ENCODE measurements at regions not wholly inside any gene's neighbourhood (a gene's known extent, or its start where the extent isn't known, plus 50 kb on each side); places are given as distances from the start of the nearest gene placed in this dataset.
"Not testable (repeated sequence)": the region's sequence is repeated elsewhere in the genome, so short reads cannot be mapped to it uniquely, and the experiment has no call there.

DNA sequence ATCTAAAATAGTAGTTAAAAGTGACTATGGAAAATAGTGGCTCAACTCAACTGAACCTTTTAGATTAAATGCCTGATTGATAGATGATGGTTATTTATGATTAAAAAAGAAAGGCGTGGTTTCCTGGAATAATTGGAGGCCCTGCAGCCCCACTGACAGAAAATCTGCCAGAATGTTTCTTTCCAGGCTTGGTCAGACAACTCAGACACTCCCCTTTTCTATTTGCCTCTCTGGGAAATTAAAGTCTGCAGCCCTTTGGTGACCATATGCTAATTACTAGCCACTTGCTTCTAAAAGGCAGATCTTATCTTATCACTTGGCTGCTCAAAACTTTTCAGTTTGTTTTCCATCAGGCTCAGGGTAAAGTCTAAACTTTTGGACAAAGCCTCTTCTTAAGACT lies 506.0 kb downstream of the TMEM114 start:
- in situ Hi-C loops (cut with HindIII; ENCODE audit: low sequenced_read_pairs), result no loop called here

DNA sequence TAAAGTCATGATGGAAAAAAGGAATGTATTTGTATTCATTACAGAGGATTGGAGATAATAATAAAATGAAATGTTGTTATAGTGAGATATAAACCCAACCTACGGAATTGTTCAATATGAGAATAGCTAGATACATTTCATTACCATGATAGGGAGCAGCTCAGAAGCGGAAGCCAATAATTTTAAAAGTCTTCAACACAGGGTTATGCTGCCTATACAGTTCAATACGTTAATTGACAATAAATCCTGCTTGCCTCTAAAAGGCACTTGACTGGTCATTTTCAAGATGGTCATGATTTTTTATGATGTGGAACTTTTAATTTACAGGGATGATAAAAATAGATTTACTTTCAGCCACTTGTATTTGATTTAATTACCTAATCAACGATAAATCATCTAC lies 506.8 kb downstream of the TMEM114 start:
- in situ Hi-C loops (cut with HindIII; ENCODE audit: low sequenced_read_pairs), result no loop called here

DNA sequence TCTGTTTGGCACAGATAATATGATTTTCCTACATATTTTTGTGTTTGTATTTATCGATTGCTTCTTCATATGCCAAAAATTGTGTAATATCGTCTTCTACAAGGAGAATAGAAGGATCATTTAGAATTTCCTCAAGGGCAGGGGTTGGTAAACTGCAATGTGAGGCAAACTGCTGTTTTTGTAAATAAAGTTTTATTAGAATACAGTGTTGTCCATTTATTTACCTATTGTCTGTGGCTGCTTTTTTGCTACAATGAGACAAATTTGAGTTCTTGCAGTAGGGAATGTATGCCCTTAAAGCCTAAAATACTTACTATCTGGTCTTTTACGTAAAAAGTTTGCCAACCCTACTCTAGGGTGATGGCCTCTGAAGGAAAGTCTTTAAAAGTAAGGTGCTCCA lies 509.5 kb downstream of the TMEM114 start:
- in situ Hi-C loops (cut with HindIII; ENCODE audit: low sequenced_read_pairs), result no loop called here

DNA sequence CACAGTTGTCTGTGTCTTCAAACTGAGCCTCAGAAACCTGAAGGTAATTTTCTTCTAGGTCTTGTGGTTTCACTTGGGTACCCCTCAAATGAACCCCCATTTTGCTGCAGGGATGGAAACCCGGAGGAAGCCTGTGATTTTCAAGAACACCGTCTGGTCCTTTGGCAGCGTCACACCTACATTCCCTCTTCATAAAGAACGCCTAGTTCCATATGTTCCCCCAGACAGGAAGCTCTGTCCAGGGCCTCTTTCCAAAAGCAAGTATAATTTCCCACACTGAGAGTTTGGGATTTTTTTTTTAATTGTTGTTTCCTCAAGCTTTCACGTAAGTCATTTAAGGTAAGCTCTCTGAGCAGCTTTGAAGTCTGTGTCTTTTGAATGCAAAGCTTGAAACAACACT lies 515.0 kb downstream of the TMEM114 start:
- in situ Hi-C loops (cut with HindIII; ENCODE audit: low sequenced_read_pairs), result no loop called here

DNA sequence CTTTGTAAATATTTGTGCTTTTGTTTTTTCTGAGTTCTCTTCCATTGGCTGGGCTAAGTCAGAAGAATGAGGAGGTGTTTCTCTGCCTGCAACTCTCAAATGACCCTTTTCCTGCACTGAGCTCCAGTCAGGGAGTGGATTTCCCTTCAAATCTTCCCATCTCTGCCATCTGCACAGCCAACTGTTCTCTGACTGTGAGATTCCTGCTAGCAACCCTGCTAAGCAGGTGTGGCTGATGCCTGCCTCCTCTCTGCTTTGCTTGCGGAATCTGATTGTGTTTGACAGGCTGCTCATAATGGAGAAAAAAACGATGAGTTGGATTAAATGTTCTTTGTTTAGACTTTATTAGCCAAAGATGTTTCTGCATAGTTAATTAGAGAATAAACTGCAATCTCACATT lies 519.8 kb downstream of the TMEM114 start:
- in situ Hi-C loops (cut with HindIII; ENCODE audit: low sequenced_read_pairs), result no loop called here

DNA sequence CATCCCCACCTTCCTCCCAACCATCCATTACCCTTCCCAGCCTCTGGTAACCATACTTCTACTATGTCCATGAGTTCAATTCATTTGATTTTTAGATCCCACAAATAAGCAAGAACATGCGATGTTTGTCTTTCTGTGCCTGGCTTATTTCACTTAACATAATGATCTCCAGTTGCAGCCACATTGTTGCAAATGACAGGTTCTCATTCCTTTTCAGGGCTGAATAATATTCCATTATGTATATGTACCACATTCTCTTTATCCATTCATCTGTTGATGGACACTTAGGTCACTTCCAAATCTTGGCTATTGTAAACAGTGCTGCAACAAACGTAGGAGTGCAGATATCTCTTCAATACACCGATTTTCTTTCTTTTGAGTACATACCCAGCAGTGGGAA lies 522.1 kb downstream of the TMEM114 start:
- in situ Hi-C loops (cut with HindIII; ENCODE audit: low sequenced_read_pairs), result not testable (repeated sequence)

DNA sequence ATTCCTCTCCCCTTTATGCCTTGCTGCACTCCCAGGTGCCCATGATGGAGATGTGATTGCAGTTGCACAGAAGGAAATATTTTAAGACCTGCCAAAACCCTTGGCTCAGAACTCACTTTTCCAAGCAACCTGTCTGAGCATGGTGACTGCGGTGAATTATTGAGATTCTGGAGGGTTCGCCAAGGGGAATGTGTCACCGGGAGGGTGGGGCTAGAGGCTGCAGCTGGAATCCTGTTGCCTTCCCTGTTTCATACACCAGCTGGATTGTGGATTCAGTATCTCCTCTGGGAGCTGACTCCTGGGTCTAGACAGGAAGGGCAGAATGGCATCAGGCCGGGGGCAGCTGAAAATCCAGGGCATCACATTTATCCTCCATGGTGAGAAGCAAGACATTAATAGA lies 527.2 kb downstream of the TMEM114 start:
- in situ Hi-C loops (cut with HindIII; ENCODE audit: low sequenced_read_pairs), result no loop called here

DNA sequence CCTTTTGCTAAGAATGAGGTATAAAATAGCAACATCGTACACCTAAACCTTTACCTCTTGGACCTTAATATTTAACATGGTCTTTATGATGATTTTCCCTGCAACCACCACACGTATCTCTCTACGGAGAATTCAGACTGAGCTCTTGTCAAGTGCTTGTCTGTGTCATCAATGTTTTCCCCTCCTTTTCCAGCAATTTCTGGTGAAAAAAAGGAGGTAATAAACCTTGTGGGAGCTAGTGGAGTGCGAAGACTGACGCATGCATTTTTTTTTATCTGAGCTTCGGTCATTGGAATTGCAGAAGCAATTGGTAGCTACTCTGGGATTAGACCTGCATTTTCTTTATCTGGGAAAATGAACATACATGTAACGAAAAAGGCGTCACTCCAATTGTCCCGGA lies 527.6 kb downstream of the TMEM114 start:
- in situ Hi-C loops (cut with HindIII; ENCODE audit: low sequenced_read_pairs), result no loop called here

DNA sequence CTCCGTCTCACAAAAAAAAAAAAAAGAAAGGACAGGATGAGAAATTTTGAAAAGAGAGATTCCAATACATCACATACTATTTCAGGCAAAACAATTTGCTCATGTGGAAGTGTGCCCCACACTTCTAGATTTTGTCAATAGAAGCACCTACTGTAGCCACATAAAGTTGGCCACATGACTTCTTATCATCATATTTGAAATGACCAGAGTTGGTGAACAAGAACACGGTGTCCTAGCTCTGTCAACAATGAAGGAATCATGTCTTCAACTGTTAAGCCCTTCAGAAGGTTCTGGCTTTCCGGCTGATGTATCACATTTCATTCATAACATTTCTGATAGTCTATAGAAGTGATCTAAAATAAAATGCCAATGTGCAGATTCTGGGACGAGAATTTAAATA lies 534.5 kb downstream of the TMEM114 start:
- in situ Hi-C loops (cut with HindIII; ENCODE audit: low sequenced_read_pairs), result no loop called here

DNA sequence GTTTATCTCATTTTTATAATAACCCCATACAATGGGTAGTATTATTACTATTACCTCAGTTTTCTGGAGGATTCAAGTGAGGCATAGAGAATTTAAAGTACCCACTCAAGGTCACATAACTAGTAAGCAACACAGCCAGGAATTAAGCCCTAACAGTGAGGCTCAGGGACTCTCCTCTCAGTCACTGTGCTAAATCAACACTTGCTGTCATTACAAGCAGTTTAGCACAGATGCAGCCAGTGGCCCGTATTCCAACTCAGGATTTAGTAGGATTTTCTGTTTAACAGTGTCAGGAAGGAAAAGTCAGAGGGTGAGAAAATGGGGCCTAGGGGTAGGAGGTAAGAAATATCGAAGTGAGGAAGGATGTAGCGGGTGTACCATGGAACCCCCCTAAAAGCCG lies 536.9 kb downstream of the TMEM114 start:
- in situ Hi-C loops (cut with HindIII; ENCODE audit: low sequenced_read_pairs), result no loop called here

DNA sequence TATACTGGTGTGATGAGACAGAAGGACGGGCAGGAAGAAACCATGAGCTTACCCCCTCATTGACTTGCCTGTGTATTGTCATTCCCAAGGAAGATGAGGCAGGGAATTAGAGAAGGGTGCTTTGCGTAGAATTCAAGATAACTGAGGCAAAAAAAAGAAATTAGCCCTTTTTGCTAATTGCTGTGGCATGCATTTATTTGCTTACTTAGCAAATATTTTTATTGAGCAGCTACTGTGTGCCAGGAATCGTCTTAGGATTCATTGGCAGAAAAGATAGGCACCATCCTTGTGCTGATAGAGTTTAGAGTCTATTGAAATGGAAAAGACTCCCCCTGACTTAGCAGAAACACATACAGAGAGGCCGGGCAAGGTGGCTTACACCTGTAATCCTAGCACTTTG lies 541.9 kb downstream of the TMEM114 start:
- in situ Hi-C loops (cut with HindIII; ENCODE audit: low sequenced_read_pairs), result no loop called here

DNA sequence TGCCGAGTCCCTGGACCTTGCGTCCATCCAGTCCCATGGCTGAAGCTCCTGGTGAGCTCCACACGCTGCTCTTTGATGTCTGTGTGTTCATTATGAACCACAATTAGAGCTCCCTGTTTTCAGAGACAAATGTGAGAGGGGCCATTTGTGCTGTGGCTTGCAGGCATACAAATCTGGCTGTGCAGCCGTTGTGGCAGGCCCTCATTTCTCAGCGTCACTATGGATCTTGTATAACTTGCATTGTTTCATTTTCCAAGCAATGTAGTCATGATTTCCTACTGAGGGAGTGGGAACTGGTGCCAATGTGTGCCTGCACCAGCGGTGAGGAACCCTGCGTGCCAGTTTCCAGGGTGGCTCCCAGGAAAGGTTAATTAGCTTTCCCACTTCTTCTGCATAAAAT lies 542.6 kb downstream of the TMEM114 start:
- in situ Hi-C loops (cut with HindIII; ENCODE audit: low sequenced_read_pairs), result no loop called here

DNA sequence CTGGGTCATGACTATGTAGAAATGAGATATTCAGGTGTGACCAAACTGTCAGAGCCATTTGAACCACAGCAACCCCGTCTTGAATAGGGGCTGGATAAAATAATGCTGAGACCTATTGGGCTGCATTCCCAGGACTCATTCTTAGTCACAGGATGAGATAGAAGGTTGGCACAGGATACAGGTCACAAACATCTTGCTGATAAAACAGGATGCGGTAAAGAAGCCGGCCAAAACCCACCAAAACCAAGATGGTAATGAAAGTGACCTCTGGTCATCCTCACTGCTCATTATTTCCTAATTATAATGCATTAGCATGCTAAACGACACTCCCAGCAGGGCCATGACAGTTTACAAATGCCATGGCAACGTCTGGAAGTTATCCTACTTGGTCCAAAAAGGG lies 545.5 kb downstream of the TMEM114 start:
- in situ Hi-C loops (cut with HindIII; ENCODE audit: low sequenced_read_pairs), result no loop called here

DNA sequence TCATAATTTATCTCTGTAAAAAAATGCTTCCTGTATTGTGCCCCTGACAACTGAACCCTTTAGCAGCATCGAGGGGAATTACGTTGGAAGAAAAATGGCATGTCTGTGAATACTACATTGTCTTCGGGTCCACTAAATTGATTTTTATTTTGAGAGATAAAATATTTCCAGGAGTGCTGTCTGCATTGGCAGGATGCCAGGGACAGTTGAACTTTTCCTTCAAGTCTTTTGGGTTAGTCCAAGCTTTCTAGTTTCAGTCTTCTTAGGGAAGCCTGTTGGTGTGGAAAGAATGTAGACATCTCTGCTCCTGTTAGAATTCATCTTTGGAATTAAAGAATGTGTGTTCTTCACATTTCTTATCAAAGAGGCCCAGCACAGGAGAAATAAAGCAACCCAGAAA lies 557.9 kb downstream of the TMEM114 start:
- in situ Hi-C loops (cut with HindIII; ENCODE audit: low sequenced_read_pairs), result no loop called here

DNA sequence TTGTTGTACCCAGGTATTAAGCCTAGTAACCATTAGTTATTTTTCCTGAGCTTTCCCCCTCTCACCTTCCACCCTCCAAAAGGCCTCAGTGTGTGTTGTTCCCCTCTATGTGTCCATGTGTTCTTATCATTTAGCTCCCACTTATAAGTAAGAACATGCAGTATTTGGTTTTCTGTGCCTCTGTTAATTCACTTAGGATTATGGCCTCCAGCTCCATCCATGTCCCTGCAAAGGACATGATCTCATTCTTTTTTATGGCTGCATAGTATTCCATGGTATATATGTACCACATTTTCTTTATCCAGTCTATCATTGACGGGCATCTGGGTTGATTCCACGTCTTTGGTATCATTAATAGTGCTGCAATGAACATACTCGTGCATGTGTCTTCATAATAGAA lies 560.3 kb downstream of the TMEM114 start:
- in situ Hi-C loops (cut with HindIII; ENCODE audit: low sequenced_read_pairs), result not testable (repeated sequence)

DNA sequence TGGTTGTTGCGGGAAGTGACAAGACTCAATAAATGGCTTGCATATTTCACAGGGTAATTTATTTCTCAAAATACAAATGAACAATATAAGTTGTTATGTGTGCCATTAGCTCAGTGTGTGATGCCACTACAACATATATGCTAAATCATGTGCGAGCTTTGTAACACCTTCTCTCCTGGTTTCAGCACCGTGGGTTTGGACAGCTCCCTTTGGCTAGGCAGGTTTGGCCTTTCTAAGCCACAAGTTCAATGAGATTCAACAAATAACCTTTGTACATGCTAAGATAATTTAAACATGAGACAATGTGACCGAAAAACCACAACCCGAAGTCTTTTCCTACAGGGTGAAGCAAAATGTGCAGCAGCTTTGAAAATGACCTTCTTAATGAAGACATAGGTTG lies 563.9 kb downstream of the TMEM114 start:
- in situ Hi-C loops (cut with HindIII; ENCODE audit: low sequenced_read_pairs), result no loop called here

DNA sequence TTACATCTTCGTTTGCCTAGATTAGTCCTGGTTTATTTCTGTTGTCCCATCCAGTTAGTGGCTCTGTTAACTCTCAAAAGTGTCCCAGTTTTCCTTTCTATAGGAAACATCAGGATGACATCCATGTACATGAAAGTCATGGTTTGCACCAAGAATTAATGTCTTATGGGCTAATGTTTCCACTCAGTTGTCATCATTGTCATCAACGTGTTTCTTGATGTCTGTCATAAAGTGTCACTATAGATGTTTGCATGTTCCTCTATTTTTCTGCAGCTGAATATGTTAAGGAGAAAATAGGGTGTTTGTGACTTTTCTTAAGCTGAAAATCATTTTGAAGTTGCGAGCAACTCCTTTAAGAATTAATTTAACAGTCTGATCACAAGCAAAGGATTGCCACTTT lies 567.0 kb downstream of the TMEM114 start:
- in situ Hi-C loops (cut with HindIII; ENCODE audit: low sequenced_read_pairs), result no loop called here

DNA sequence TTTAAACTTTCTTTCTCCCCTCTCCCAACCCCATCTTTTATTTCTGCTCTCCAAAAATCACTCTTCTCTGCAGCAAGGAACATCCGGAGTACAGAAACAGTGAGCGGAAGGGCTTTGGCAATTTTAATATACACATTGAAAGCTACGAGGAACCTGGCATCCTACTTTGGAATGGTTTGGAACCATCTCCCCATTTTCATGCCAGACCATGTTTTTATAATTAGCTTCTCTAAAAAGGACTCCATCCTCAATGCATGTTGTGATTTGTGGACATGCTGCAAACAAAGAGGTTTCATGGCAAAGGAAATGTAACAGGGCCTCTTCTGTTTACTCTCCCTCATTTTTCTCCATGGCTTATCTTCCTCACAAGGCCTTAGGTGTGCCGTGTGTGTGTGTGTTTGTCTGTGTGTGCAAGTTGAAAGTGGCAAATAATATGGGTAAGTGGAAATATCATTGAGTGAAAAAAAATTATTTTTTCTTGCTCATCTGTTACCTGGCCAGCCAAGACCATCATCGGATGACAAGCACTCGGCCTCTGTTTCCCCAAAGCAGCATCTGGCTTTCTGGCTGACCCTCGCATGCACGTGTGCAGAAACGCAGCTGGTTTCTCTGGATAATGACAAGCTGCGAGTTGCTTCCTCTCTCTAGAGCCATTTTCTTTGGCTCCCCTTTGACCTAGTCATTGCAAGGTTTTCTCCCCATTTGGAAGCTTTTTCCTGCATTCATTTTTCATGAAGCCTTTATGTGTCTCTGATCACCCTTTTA lies 585.0 kb downstream of the TMEM114 start:
- in situ Hi-C loops (cut with HindIII; ENCODE audit: low sequenced_read_pairs), result no loop called here

DNA sequence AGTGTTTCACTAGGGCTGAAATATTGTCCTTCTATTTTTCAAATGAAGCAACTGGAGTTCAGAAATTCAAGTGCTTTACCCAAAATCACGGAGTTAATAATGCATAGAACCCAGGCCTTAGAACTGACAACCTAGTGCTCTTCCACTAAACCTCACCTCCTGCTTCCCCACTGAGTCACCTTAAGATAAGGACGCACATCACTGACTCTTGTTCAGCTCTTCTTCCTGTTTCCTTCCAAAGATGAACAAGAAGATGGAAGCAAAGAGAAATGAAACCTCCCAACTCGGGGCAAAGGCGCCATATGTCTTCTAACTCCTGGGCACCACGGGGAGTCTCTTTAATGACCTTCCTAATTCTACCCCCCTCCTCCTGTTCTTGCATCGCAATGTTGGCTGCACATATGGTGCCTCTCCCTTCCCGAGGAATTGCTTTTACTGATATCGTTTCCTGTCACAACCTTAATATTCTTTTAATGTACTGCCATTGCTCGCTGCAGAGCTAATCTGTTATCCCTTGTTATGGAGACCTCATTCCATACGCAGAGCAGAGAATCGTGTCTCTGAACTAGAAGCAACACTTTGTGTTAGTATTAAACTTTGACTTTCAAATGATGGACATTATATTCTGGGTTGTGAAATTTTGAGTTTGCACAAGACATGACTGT lies 591.4 kb downstream of the TMEM114 start:
- in situ Hi-C loops (cut with HindIII; ENCODE audit: low sequenced_read_pairs), result no loop called here

DNA sequence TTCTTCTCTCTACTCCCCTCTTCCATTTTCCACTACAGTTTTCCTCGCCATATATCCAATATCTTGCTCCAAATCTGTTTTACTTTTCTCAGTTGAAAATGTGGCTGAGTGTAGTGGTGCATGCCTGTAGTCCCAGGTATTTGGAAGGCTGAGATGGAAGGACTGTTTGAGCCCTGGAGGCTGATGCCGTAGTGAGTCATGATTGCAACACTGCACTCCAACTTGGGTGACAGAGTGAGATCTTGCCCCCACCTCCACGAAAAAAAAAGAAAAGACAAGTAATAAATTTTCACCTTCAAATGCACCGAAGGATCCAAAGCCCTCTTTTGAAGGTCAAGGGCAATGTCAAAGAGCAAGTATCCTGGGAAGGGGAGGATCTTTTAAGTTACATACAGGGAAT lies 592.3 kb downstream of the TMEM114 start:
- in situ Hi-C loops (cut with HindIII; ENCODE audit: low sequenced_read_pairs), result no loop called here

DNA sequence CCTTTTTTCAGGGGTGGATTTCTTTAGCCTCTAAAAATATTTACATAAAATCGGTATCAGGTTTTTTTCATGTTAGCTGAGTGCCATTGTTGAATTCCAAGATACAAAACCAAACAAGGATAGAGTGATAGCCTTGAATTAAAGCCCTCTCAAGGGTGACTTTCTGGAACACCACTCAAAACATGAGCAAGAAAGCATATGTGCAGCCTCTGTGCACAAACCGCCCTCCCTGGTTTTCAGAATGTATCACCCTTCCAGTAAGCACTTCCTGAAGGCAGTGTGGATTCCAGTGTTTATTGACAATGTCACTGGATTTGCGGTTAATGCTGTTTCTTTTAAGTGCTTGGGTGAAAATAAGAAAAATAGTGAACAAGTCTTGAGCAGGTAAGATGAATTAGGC lies 597.7 kb downstream of the TMEM114 start:
- in situ Hi-C loops (cut with HindIII; ENCODE audit: low sequenced_read_pairs), result no loop called here

DNA sequence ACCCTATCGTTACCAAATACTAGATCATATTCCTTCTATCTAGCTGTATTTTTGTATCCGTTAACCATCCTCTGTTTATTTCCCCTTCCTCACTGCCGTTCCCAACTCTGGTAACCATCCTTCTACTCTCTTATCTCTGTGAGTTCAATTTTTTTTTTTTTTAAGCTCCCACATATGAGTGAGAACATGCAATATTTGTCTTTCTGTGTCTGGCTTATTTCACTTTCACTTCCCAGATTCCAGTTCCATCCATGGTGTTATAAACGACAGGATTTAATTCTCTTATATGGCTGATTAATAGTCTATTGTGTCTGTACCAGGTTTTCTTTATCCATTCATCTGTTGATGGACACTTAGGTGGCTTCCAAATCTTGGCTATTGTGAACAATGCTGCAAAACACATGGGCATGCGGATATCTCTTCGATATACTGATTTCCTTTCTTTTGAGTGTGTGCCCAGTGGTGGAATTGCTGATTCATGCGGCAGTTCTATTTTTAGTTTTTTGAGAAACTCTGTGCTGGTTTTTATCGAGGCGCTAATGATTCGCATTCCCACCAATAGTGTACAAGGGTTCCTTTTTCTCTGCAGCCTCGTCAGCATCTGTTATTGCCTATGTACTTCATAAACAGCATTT lies 599.6 kb downstream of the TMEM114 start:
- in situ Hi-C loops (cut with HindIII; ENCODE audit: low sequenced_read_pairs), result no loop called here

Measured in DLD1 (cell line).